Fibroblast of lung (primary cell): ENCODE measurements at regions not wholly inside any gene's neighbourhood (a gene's known extent, or its start where the extent isn't known, plus 50 kb on each side); places are given as distances from the start of the nearest gene placed in this dataset.
A peak's percentile ranks its signal among the peaks of the same experiment; 100 is the strongest.

Experiments
- DNase-seq, 2 donors: peaks; one replicate each; pipeline versions ENCODE4 v3.0.0 to v3.0.0-alpha.2; 2010; ENCODE audit warnings: low read depth in 2 of 2
- H2AFZ ChIP-seq: 2 replicates; pipeline ENCODE4 v1.5.1; 2012; ENCODE audit warnings: low read length, control low read depth, inconsistent platforms
- H3K27ac ChIP-seq: 2 replicates; pipeline ENCODE4 v1.5.1; 2011; ENCODE audit warnings: low read length, control low read depth; ENCODE audit not compliant: insufficient read depth
- H3K27me3 ChIP-seq: 2 replicates; pipeline ENCODE4 v1.5.1; 2011; ENCODE audit warnings: mild to moderate bottlenecking, low read length; ENCODE audit not compliant: control insufficient read depth, insufficient read depth
- H3K36me3 ChIP-seq: 2 replicates; pipeline ENCODE4 v1.5.1; 2011; ENCODE audit warnings: low read length; ENCODE audit not compliant: control insufficient read depth, insufficient read depth
- H3K4me1 ChIP-seq: 2 replicates; pipeline ENCODE4 v1.5.1; 2011; ENCODE audit warnings: low read length; ENCODE audit not compliant: control insufficient read depth, insufficient read depth; ENCODE audit errors: extremely low read depth
- H3K4me2 ChIP-seq: 2 replicates; pipeline ENCODE4 v1.5.1; 2011; ENCODE audit warnings: low read length, control low read depth; ENCODE audit not compliant: insufficient read depth; ENCODE audit errors: extremely low read depth
- H3K4me3 ChIP-seq, 4 experiments: fragments of 200-600 bp in 1 of 4; sonication (generic) in 1 of 4; replicated peaks in 1 of 4; 2 replicates each; pipeline ENCODE4 v1.5.1; 2011 to 2016; ENCODE audit warnings: low read length in 4 of 4, low read depth in 3 of 4, mild to moderate bottlenecking in 3 of 4, control low read depth in 2 of 4, inconsistent platforms in 1 of 4, mixed read lengths in 1 of 4; ENCODE audit not compliant: insufficient read depth in 1 of 4; ENCODE audit errors: control extremely low read depth in 1 of 4
- H3K79me2 ChIP-seq: 2 replicates; pipeline ENCODE4 v1.5.1; 2012; ENCODE audit warnings: mild to moderate bottlenecking, low read length, inconsistent platforms; ENCODE audit not compliant: control insufficient read depth, insufficient read depth
- H3K9ac ChIP-seq: 2 replicates; pipeline ENCODE4 v1.5.1; 2011; ENCODE audit warnings: mild to moderate bottlenecking, low read length, control low read depth; ENCODE audit not compliant: insufficient read depth
- H3K9me3 ChIP-seq: 2 replicates; pipeline ENCODE4 v1.5.1; 2012; ENCODE audit warnings: low read depth, low read length; ENCODE audit not compliant: control insufficient read depth, insufficient read depth
- H4K20me1 ChIP-seq: 2 replicates; pipeline ENCODE4 v1.5.1; 2011; ENCODE audit warnings: low read length; ENCODE audit not compliant: control insufficient read depth, insufficient read depth; ENCODE audit errors: extremely low read depth
- CTCF ChIP-seq, 2 donors: IDR thresholded peaks in 1 of 2; conservative IDR thresholded peaks in 1 of 2; 1 replicate in 1 of 2; 2 replicates in 1 of 2; pipeline ENCODE4 v1.5.1; 2011 to 2012; ENCODE audit warnings: low read length in 2 of 2, control low read depth in 1 of 2, inconsistent platforms in 1 of 2, low read depth in 1 of 2, mild to moderate bottlenecking in 1 of 2
- EZH2 ChIP-seq: IDR thresholded peaks from 2 replicates; pipeline ENCODE4 v1.5.1; 2012; ENCODE audit warnings: low read length, control low read depth, mild to moderate bottlenecking; ENCODE audit errors: missing control alignments

DNA sequence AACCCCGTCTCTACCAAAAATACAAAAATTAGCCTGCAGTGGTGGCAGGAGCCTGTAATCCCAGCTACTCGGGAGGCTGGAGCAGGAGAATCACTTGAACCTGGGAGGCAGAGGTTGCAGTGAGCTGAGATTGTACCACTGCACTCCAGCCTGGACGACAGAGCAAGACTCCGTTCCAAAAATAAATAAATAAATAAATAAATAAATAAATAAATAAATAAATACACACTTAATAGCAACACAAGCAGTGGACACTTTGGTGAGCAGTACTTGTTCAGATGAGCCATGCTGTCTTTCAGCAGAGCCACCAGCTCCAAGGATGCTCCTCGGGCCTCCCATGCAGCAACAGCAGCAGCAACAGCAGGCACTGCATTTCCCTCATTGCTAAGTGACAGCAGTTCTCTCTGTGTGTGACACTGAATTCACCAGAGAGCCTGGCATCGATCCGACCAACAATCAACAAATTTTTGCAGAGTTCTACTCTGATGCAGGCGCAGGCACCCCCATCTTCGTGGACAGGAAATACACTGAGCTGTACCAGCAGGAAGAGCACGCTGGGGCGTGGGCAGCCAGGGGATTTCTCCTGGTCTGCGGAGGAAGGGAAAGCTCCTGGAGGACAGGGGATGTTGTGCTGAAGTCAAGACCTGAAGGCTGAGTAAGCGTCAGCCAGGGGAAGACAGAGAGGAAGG is 54.0 kb upstream of the SNX9 start:
- H3K79me2 ChIP-seq: no peaks in the 10 kb centered on the region
- TF ChIP-seq EZH2: no peak
- TF ChIP-seq CTCF (conservative IDR thresholded peaks at IDR 0.05 in 1 of 2, IDR thresholded peaks at IDR 0.05 in 1 of 2; ENCODE audit: low read depth in 1 of 2, low read length in 2 of 2): no peak
- H2AFZ ChIP-seq: no peak overlapping the region
- no peak overlapping the region for H3K4me3 ChIP-seq
- H4K20me1 ChIP-seq: no peaks in the 10 kb centered on the region
- H3K27me3 ChIP-seq: no peaks in the 10 kb centered on the region
- peaks cover 16% of the 10 kb centered on the region for H3K4me1 ChIP-seq
- no peaks in the 10 kb centered on the region for H3K36me3 ChIP-seq
- H3K27ac ChIP-seq: no peak overlapping the region
- DNase-seq: no peak
- no peaks in the 10 kb centered on the region for H3K9me3 ChIP-seq
- no peak overlapping the region for H3K9ac ChIP-seq
- H3K4me2 ChIP-seq: no peak overlapping the region

- no peak for DNase-seq
- no peak overlapping the region for H3K9ac ChIP-seq
- no peaks in the 10 kb centered on the region for H3K27me3 ChIP-seq
- no peak overlapping the region for H3K4me2 ChIP-seq
- no peak for TF ChIP-seq CTCF (conservative IDR thresholded peaks at IDR 0.05 in 1 of 2, IDR thresholded peaks at IDR 0.05 in 1 of 2; ENCODE audit: low read depth in 1 of 2, low read length in 2 of 2)
- TF ChIP-seq EZH2: no peak
- H2AFZ ChIP-seq: no peak overlapping the region
- H3K9me3 ChIP-seq: no peaks in the 10 kb centered on the region
- no peaks in the 10 kb centered on the region for H4K20me1 ChIP-seq
- H3K27ac ChIP-seq: peak overlapping the region; percentile 23
- H3K36me3 ChIP-seq: no peaks in the 10 kb centered on the region
- H3K4me1 ChIP-seq: peaks cover 13% of the 10 kb centered on the region
- no peak overlapping the region for H3K4me3 ChIP-seq
- no peaks in the 10 kb centered on the region for H3K79me2 ChIP-seq
These were observed 53.1 kb upstream of the SNX9 start for GRCh38 chr6:157769776-157770426.

GRCh38 chr6:157770946-157771345 is 52.1 kb upstream of the SNX9 start:
- Histone ChIP-seq H2AFZ (no peak overlapping the region), H3K27me3 (no peaks in the 10 kb centered on the region), H3K4me2 (no peak overlapping the region), H4K20me1 (no peaks in the 10 kb centered on the region), H3K79me2 (no peaks in the 10 kb centered on the region), H3K4me1 (peaks cover 9% of the 10 kb centered on the region), H3K4me3 (no peak overlapping the region), H3K27ac (no peak overlapping the region), H3K36me3 (no peaks in the 10 kb centered on the region), H3K9me3 (no peaks in the 10 kb centered on the region), H3K9ac (no peak overlapping the region)
- TF ChIP-seq EZH2: no peak
- no peak for TF ChIP-seq CTCF (conservative IDR thresholded peaks at IDR 0.05 in 1 of 2, IDR thresholded peaks at IDR 0.05 in 1 of 2; ENCODE audit: low read depth in 1 of 2, low read length in 2 of 2)
- peak; percentile 17 to 57 for DNase-seq
